Neural progenitor cell (in vitro differentiated cells): ENCODE measurements at regions not wholly inside any gene's neighbourhood (a gene's known extent, or its start where the extent isn't known, plus 50 kb on each side); places are given as distances from the start of the nearest gene placed in this dataset.

Source experiments
- CTCF ChIP-seq: fragments of 200-600 bp; sonication (generic); IDR thresholded peaks from 2 replicates; pipeline ENCODE4 v1.5.1; 2017; ENCODE audit warnings: antibody characterized with exemption, mild to moderate bottlenecking
- EZH2 ChIP-seq: fragments of 200-600 bp; sonication (generic); IDR thresholded peaks from 2 replicates; pipeline ENCODE4 v1.6.1; 2017; ENCODE audit warnings: antibody characterized with exemption, mild to moderate bottlenecking, moderate library complexity

- no peak for TF ChIP-seq CTCF
- no peak for TF ChIP-seq EZH2
Measured at GRCh38 chr10:111171183-111171582, 94.4 kb downstream of the ADRA2A start.
